Activated naive CD8-positive, alpha-beta T cell treated with anti-CD3 and anti-CD28 coated beads, Interleukin-2, amount 50 U/mL, for 16 hours (primary cell): ENCODE measurements at regions not wholly inside any gene's neighbourhood (a gene's known extent, or its start where the extent isn't known, plus 50 kb on each side); places are given as distances from the start of the nearest gene placed in this dataset.
"Not testable (repeated sequence)": the region's sequence is repeated elsewhere in the genome, so short reads cannot be mapped to it uniquely, and the experiment has no call there.

ENCODE experiments used
- DNase-seq: peaks from one replicate; pipeline ENCODE4 v3.0.0-alpha.2; 2020; ENCODE audit warnings: low read depth, low spot score

DNA sequence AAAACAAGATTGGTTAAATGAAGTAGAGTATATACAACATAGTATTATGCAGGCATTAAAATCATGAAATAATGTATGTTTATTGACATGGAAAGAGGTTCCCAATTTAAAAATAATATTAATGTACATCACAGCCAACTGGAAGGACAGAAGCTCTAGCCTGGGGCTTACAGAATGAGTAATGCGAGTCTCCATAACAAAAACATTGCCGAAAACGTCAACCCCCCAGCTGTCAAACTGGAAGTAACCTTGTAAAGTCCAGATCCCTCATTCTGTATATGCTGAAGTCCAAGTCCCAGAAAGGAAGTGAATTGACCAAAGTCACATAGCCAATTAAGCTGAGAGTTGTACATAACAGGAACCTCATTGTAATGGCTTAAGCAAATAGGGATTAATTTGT lies 128.7 kb upstream of the ECI2 start:
- no peak for DNase-seq

DNA sequence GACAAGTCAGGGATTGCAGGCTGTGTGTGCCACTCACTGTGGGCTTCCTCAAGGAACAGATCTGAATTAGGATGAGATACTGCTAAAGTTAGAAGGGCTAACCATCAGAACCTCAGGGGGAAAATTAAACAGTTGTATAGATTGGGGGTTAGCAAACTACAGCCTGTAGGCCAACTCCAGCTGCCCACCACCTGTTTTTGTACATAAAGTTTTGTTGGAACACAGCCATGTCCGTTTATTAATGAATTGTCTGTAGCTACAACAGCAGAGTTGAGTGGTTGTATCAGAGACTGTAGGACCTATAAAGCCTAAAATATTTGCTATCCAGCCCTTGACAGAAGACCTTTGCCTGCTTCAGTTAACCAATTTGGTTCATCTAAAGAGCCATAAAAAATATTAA lies 127.2 kb upstream of the ECI2 start:
- no peak for DNase-seq

DNA sequence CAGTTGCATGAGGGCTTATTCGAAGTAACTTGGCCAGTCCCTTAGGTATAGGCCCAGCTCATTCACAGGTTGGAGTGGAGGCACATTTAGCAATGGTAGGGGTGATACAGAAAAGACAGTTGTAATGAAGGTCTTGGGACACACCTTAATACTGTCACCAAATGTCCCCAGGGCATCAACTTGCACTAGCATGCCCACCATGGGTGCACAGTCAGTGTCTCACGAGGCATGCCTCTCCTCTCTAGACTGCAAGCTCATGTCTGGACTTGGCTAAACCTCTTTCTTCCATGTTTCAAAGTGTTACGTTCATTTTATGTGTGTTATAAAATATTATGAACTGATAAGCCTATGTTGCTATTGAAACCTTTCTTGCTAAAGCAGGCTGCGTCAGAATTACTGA lies 124.0 kb upstream of the ECI2 start:
- DNase-seq: no peak

DNA sequence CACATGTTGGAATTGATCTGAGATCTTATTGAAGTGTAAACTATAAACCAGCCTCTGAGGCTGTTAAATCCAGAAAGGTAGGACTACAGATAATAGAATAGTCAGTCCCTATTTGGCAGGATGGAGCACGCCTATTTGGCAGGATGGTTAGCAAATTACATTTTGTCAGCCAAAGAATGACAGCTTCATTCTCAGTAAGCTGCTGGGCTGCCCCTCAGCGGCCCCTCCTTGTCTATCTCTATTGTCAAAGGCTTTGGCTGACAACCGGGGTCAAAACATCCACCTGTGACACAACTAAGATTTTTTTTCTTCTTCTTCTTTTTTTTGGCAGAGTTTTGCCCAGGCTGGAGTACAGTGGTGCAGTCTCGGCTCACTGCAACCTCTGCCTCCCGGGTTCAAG lies 123.4 kb upstream of the ECI2 start:
- no peak for DNase-seq

DNA sequence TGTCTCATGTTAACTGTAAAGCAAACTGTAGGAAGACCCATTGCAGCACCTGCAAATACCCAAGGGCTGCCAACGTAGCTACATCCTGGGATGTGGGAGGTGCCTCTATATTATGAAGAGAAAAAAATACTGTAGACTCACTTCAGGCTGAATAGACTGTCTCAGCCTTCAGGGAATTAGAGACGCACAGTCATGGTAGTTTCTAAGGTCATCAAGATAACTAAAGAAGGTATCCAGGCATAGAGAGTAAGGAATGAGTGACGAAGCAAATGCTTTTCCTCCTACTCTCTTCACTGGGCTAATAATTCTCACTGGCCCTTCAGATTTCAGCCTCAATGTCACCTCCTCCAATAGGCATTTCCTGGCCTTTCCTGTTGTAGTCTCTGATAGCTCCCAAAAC lies 121.6 kb upstream of the ECI2 start:
- no peak for DNase-seq

DNA sequence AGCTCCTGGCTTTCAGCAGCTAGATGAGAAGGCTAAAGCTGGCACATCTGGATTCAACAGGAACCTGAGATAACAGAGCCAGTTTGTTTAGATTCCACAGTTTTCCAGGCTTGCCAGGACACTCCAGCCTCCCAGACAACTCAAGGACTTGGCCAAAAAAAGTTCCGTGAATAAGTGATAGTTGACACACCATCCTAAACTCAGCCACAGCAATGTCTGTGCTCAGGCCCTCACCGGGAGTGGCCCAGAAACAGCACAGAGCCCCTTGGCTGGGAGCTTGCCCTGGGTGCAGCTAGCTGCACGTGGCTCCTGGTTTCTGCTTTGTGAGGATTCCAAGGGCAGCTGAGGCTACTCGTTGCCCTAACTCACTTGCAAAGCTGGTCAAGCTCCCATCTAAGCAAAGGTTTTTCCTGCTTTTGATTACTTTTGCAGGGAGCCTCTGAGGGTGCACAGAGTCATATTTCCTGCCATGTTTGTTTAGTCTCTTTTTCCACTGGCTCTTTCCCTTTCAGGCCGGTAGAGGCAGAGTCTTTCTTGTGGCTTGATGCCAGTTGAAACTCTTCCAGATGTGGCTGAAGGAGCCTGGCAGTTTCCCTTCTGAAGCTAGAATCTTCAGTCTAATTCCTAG lies 118.3 kb upstream of the ECI2 start:
- DNase-seq: no peak

DNA sequence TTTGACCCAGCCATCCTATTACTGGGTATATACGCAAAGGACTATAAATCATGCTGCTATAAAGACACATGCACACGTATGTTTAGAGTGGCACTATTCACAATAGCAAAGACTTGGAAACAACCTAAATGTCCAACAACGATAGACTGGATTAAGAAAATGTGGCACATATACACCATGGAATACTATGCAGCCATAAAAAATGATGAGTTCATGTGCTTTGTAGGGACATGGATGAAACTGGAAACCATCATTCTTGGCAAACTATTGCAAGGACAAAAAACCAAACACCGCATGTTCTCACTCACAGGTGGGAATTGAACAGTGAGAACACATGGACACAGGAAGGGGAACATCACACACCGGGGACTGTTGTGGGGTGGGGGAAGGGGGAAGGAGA lies 117.1 kb upstream of the ECI2 start:
- not testable (repeated sequence) for DNase-seq

DNA sequence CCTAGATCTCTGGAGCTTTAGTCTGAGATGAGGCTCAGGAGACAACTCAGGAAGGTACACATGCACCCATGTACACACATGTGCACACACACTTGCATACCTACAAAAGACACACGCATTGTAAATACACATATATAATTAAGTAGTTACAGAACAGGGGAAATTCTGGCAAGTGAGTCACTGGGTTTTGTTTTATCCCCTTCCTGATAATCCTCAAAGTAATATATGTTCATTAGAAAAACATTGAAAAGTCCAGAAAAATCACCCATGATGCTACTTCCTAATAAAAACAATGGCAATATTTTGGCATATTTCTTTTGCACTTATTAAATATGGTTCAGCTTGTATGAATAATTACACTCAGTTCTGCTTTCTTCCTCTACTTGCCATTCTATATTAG lies 115.3 kb upstream of the ECI2 start:
- DNase-seq: no peak

DNA sequence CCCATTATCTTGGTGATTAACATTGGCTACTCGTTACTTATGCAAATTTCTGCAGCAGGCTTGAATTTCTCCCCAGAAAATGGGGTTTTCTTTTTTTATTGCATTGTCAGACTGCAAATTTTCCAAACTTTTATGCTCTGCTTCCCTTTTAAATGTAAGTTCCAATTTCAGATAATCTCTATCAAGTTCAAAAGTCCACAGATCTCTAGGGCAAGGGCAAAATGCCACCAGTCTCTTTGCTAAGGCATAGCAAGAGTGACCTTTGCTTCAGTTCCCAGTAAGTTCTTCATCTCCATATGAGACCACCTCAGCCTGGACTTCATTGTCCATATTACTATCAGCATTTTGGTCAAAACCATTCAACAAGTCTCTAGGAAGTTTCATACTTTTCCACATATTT lies 108.5 kb upstream of the ECI2 start:
- DNase-seq: not testable (repeated sequence)

DNA sequence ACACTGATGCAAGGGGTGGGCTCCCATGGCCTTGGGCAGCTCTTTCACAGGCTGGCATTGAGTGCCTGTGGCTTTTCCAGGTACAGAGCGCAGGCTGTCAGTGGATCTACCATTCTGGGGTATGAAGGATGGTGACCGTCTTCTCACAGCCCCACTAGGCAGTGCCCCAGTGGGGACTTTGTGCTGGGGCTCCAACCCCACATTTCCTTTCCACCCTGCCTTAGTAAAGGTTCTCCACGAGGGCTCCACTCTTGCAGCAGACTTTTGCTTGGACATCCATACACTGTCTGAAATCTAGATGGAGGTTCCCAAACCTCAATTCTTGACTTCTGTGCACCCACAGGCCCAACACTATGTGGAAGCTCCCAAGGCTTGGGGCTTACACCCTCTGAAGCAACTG lies 107.9 kb upstream of the ECI2 start:
- DNase-seq: no peak

DNA sequence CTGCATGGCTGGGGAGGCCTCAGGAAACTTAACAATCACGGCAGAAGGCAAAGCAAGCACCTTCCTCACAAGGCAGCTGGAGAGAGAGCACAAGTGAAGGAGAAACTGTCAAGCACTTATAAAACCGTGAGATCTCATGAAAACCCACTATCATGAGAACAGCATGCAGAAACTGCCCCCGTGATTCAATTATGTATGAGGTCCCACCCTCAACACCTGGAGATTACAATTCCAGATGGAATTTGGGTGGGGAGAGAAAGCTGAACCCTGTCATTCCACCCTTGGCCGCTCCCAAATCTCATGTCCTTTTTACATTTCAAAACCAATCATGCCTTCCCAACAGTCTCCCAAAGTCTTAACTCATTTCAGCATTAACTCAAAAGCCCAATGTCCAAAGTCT lies 107.2 kb upstream of the ECI2 start:
- no peak for DNase-seq

DNA sequence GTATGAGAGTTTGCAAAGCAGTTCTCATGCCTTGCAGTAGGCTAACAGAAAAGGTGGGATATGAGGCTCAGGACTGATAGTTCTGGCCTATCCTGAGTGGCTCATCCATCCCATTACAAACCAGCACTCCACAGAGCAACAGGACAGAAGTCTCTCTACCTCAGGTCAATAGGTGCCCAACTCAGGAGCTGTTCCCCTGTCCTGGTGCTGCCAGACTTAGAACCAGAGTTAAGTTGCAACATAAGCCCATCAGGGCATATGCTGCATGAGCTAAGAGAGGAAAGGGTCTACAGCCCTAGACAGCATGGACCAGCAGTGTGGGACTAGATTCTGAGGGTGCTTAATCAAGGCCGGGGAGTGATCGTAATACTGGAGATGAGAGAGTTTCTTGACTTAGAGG lies 104.8 kb upstream of the ECI2 start:
- no peak for DNase-seq

DNA sequence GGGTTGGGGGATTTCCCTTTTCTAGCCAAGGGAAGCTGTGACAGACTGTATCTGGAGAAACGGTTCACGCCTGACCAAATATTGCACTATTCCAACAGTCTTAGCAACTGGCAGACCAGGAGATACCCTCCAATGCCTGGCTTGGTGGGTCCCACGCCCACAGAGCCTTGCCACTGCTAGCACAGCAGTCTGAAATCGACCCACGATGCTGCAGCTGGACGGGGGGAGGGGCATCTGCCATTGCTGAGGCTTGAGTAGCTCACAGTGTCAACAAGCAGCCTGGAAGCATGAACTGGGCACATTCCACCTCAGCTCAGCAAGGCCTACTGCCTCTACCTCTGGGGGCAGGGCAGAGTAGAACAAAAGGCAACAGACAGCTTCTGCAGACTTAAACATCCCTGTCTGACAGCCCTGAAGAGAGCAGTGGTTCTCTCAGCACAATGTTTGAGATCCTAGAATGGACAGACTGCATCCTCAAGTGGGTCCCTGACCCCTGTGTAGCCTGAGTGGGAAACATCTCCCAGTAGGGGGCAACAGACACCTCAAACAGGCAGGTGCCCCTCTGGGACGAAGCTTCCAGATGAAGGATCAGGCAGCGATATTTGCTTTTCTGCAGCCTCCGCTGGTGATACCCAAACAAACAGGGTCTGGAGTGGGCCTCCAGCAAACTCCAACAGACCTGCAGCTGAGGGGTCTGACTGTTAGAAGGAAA lies 89.9 kb upstream of the ECI2 start:
- DNase-seq: no peak

DNA sequence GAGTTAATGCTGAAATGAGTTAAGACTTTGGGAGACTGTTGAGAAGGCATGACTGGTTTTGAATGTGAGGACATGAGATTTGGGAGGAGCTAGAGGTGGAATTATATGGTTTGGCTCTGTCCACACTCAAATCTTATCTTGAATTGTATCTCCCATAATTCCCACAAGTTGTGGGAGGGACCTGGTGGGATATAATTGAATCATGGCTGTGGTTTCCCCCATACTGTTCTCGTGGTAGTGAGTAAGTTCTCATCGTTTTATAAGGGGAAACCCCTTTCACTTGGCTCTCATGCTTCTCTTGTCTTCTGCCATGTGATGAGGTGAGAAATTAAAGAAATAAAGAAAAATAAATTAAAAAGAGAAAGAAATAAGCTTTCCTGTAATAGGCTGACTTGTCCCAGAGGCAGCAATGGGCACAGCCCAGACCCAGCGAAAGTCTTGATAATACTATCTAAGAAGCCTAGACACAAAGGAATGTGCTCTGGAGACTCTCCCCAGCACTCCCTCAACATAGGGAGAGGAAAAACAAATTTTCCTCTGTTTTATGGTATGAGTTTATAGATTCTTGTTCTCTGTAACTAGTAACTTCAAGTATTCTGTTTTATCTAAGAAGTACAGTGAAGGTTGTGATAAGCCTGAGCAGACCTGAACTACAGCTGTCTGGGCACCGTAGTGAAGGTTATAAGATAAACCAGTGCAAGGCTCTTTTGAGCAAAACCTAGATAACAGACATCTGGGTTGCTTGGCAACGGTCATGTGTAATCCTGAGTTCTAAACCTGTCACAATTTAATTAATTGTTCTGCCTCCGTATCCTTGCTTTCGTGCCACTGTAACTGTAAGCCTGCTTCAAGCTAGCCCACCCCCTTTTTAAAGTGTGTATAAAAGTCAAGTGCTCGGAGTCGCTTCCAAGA lies 88.9 kb upstream of the ECI2 start:
- no peak for DNase-seq

DNA sequence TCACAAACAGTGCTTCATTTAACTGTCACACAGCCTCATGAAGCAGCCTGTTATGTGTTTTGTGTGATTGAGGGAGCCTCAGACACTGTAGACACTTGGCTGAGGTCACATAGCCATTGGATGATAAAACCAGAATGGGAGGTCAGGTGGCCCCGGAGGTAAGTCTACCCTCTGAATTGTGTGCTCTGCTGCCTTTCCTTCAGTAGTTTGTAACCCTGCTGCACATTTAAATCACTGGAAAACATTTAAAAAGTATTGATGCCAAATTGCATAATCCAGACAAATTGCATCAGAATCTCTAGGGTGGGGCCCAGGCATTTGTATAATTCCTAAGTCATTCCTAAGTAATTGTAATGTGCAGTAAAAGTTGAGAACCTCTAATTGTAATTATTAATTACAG lies 85.2 kb upstream of the ECI2 start:
- no peak for DNase-seq

DNA sequence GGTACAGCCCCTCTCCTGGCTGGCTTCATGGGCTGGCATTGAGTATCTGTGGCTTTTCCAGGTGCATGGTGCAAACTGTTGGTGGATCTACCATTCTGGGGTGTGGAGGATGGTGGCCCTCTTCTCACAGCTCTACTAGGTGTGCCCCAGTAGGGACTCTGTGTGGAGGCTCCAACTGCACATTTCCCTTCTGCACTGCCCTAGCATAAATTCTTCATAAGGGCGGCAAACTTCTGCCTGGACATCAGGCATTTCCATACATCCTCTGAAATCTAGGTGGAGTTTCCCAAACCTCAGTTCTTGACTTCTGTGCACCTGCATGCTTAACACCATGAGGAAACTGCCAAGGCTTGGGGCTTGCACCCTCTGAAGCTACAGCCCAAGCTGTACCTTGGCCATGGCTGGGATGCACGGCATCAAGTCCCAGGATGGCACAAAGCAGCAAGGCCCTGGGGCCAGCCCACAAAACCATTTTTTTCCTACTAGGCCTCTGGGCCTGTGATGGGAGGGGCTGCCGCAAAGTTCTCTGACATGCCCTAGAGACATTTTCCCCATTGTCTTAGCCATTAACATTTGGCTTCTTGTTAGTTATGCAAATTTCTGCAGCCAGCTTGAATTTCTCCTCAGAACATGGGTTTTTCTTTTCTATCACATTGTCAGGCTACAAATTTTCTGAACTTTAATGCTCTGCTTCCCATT lies 83.4 kb upstream of the ECI2 start:
- not testable (repeated sequence) for DNase-seq

DNA sequence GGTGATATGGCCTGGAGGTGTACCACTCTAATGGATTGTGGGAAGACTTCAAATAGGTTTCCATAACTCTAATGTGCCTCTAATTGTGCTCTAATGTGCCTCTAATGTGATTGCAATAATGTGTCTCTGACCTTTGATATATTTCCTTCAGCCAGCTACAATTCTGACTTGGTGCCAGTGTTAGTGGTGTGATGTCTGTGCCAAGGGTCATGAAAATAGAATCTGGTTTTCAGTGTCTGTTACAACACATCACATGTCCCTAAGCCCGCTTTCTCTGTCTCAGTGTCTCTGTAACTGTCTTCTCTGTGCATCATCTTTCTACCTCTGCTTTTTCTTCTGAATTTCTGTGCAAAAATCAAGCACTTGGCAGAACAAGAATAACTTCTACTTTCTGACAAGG lies 77.2 kb upstream of the ECI2 start:
- no peak for DNase-seq

DNA sequence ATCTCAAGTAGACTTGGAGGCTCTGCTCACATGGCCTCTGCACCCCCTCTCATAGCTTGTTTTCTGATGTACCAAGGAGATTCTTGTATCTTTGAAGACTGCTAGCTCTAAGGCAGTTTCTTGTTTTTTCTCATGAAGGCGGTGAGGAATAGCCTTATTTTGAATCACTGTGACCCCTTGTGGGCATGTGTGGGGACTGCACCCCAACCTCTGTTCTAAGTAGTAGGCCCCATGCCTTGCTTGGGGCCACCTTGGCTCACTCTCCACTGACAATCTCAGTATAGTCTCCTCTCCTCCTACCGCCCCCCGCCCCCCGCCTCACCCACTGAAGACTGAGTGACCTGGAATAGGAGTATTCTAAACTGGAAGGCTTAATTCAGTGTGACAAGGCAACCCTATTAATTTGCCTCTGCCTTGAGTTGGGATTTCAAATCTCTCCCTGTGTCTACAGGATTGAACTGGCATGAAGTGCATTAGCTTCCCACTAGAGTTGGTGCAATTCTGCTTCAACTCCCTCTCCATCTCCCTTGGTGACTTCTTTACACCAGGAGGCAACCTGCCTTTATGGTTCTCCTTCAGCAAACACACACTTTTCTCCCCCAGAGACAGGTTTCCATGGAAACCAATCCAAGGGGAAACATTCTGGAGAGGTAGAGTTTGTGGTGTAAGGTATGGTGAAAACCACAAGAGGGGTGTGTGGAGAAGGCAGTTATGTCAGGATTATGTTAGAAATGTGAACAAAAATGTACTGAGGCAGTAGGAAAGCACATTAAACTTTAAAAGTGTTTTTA lies 75.4 kb upstream of the ECI2 start:
- peak; percentile 17 for DNase-seq

DNA sequence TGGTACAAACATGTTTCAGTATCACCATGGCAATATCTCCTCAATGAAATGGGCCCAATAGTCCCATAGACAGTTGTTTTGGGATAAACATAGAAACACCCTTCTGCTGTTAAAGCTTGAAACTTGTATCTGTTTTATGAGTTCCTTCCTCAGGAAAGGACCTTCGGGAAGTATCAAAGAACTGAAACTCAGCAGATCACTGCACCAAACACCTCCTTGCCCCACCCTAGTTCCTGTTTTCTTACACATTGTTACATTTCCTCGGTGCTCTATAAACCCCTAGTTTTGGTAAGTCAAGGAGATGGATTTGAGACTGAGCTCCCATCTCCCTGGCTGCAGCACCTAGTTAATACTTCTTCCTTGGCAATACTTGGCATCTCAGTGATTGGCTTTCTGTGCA lies 73.8 kb upstream of the ECI2 start:
- no peak for DNase-seq

DNA sequence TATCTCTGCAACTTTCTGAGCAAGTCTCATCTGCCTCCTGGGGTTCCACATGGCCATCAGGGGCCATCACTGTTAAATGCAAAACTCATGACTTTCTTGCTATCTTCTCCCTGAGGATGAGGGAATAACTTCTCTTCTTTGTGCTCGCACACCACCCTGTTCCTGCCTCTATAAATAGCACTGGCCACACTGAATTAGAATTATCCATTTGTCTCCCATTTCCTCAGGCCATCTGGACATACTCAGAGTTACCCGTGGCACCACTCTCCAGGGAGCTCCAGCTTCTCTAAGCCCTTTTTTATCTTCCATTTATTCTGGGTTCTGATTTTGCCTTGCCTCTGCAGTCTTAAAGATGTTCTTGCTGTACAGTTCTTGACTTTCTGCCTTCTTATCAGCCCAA lies 72.8 kb upstream of the ECI2 start:
- DNase-seq: no peak
